Heart left ventricle (tissue), 16 donors: ENCODE measurements at regions not wholly inside any gene's neighbourhood (a gene's known extent, or its start where the extent isn't known, plus 50 kb on each side); places are given as distances from the start of the nearest gene placed in this dataset.

Experiments used
- ATAC-seq, 4 donors: fragments of 200-7000 bp; cut with Tn5 transposase; one replicate each; pipeline ENCODE4 v1.9.1; 2020 to 2022; ENCODE audit warnings: moderate library complexity in 4 of 4, mild to moderate bottlenecking in 3 of 4, moderate number of reproducible peaks in 1 of 4
- DNase-seq, 5 donors: peaks; one replicate each; pipeline ENCODE4 v3.0.0-alpha.2; 2020
- H3K27ac ChIP-seq, 12 donors: fragments of 200-600 bp; sonication (generic) in 4 of 12; one replicate each; pipeline versions ENCODE4 v1.5.0 to v1.8.0; 2016 to 2022; ENCODE audit warnings: mild to moderate bottlenecking in 2 of 12
- H3K27me3 ChIP-seq, 9 donors: fragments of 200-600 bp; sonication (generic) in 2 of 9; one replicate each; pipeline versions ENCODE4 v1.5.1 to v1.8.0; 2016 to 2022; ENCODE audit warnings: mild to moderate bottlenecking in 3 of 9
- H3K36me3 ChIP-seq, 9 donors: fragments of 200-600 bp; sonication (generic) in 2 of 9; one replicate each; pipeline versions ENCODE4 v1.5.0 to v1.8.0; 2018 to 2022; ENCODE audit warnings: mild to moderate bottlenecking in 2 of 9
- H3K4me1 ChIP-seq, 12 donors: fragments of 200-600 bp; sonication (generic) in 4 of 12; one replicate each; pipeline versions ENCODE4 v1.5.0 to v1.8.0; 2016 to 2022; ENCODE audit warnings: mild to moderate bottlenecking in 3 of 12
- H3K4me3 ChIP-seq, 12 donors: fragments of 200-600 bp; sonication (generic) in 4 of 12; one replicate each; pipeline versions ENCODE4 v1.5.0 to v1.8.0; 2017 to 2022; ENCODE audit warnings: mild to moderate bottlenecking in 9 of 12, moderate library complexity in 4 of 12
- H3K9me3 ChIP-seq, 12 donors: fragments of 200-600 bp; sonication (generic) in 4 of 12; one replicate each; pipeline versions ENCODE4 v1.5.0 to v1.8.0; 2016 to 2022; ENCODE audit warnings: mild to moderate bottlenecking in 1 of 12
- POLR2A ChIP-seq, 2 donors: fragments of 450-650 bp; IDR thresholded peaks; one replicate each; pipeline ENCODE4 v1.6.1; 2017; ENCODE audit warnings: antibody characterized with exemption in 2 of 2, mild to moderate bottlenecking in 2 of 2, moderate library complexity in 2 of 2
- WGBS, 4 donors: extraction: QIAGEN DNeasy Blood & Tissue Kit in 2 of 4; methylation state at CpG; one replicate each; pipeline versions ENCODE4 v1.1.5 to v1.1.7; 2013 to 2018; 5-methylcytosine and 5-hydroxymethylcytosine counted together
- intact Hi-C, 10 donors: fragments of 100-400 bp; cut with DNase I; formaldehyde crosslinking; loops; one replicate each; pipeline versions ENCODE4 v1.11.1 to v1.14.2; 2022
- TF ChIP-seq, protein P1 (sequence below), 12 donors: fragments of 200-600 bp; sonication (generic) in 4 of 12; IDR thresholded peaks; one replicate each; pipeline versions ENCODE4 v1.5.0 to v1.8.0; 2018 to 2022; ENCODE audit warnings: antibody characterized with exemption in 12 of 12, mild to moderate bottlenecking in 5 of 12
- donor health status: ischemic (EF 13 %, LVEDD 7.1; RV severe dilation, severe dysfunction).
- donor health status: healthy with polysubstance abuse.
- donor health status: DM: no; HTN: yes; CAD: no.
- donor health status: DM: no; HTN: no; CAD: no.
- donor health status: ischemic (EF 25% LVEDD 6.9; RV normal size, moderate dysfunction).
- donor health status: ischemic (EF 25% LVEDD 5.7; RV mildly dilated, moderate dysfunction).
- donor health status: healthy.
- donor health status: DM: yes; HTN: yes; CAD: no.
- donor health status: ischemic (EF 35%, LVEDD 5.7; RV mildly dilated, moderate dysfunction).
- donor health status: nonischemic (EF 11% LVEDD 7.7; RV severe dilation, severe dysfunction).
- donor health status: DM: yes; HTN: yes; CAD: no.
- donor health status: PGD.
- donor health status: ischemic (EF 29% LVEDD 5.4; RV normal size, mild dysfunction).
- donor health status: nonischemic (EF 23%, LVEDD 6.1; RV moderate dilation, normal function).

DNA sequence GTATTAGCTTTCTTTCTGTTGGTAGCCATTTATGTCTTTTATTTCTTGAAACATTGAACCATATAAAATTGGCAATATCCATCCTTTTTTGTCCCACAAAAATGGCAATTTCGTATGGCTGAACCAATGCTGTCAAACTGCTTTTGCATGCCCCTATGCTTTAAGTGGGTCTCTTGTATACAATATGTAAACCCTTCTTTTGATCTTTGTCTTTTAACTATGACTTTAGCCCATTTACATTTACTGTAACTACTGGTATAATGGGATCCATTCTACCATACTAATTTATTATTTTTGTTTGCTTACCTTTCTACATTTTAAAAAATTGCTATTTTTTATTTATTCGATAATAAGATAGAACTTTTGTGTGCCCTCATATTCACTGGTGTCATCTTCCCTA lies 93.4 kb downstream of the TENT4A start:
- peaks cover 0 to 21% (median 6%) of the 10 kb centered on the region in 12 donors for H3K9me3 ChIP-seq
- DNase-seq, result no peak
- no peaks in the 10 kb centered on the region for H3K36me3 ChIP-seq
- peaks cover 0 to 4% (median 0%) of the 10 kb centered on the region in 9 donors for H3K27me3 ChIP-seq
- TF ChIP-seq POLR2A (IDR thresholded peaks at IDR 0.05), result no peak
- TF ChIP-seq, protein P1, sequence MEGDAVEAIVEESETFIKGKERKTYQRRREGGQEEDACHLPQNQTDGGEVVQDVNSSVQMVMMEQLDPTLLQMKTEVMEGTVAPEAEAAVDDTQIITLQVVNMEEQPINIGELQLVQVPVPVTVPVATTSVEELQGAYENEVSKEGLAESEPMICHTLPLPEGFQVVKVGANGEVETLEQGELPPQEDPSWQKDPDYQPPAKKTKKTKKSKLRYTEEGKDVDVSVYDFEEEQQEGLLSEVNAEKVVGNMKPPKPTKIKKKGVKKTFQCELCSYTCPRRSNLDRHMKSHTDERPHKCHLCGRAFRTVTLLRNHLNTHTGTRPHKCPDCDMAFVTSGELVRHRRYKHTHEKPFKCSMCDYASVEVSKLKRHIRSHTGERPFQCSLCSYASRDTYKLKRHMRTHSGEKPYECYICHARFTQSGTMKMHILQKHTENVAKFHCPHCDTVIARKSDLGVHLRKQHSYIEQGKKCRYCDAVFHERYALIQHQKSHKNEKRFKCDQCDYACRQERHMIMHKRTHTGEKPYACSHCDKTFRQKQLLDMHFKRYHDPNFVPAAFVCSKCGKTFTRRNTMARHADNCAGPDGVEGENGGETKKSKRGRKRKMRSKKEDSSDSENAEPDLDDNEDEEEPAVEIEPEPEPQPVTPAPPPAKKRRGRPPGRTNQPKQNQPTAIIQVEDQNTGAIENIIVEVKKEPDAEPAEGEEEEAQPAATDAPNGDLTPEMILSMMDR (IDR thresholded peaks at IDR 0.05), result no peak
- 60 to 67% (median 63%) methylated on average over 2 of the region's 2 CpGs for WGBS, 4 donors
- no peak overlapping the region for H3K4me3 ChIP-seq
- intact Hi-C loops, result no loop called here
- no peak overlapping the region for H3K27ac ChIP-seq
- peaks cover 0 to 5% (median 0%) of the 10 kb centered on the region in 12 donors for H3K4me1 ChIP-seq
- ATAC-seq, result no peak

GRCh38 chr5:6808462-6808861 lies 95.2 kb downstream of the TENT4A start:
- Histone ChIP-seq H3K36me3 (no peaks in the 10 kb centered on the region), H3K27me3 (peaks cover 0 to 4% (median 0%) of the 10 kb centered on the region in 9 donors), H3K4me3 (no peak overlapping the region), H3K9me3 (peaks cover 0 to 21% (median 6%) of the 10 kb centered on the region in 12 donors), H3K4me1 (peaks cover 0 to 5% (median 0%) of the 10 kb centered on the region in 12 donors), H3K27ac (no peak overlapping the region)
- intact Hi-C loops, result no loop called here
- WGBS, 4 donors, result 73 to 87% (median 79%) methylated on average over 7 of the region's 7 CpGs
- TF ChIP-seq, protein P1 (IDR thresholded peaks at IDR 0.05), result no peak
- TF ChIP-seq POLR2A (IDR thresholded peaks at IDR 0.05), result no peak
- ATAC-seq (no peak), DNase-seq (no peak)

GRCh38 chr5:6810641-6811405 lies 97.6 kb downstream of the TENT4A start:
- DNase-seq, result no peak
- Histone ChIP-seq H3K27ac (no peak overlapping the region), H3K4me3 (no peak overlapping the region), H3K27me3 (no peaks in the 10 kb centered on the region), H3K36me3 (no peaks in the 10 kb centered on the region), H3K4me1 (no peaks in the 10 kb centered on the region), H3K9me3 (peaks cover 0 to 18% (median 6%) of the 10 kb centered on the region in 12 donors)
- ATAC-seq, result no peak
- WGBS, 4 donors, result 74 to 80% (median 76%) methylated on average over 8 of the region's 8 CpGs
- TF ChIP-seq, protein P1 (IDR thresholded peaks at IDR 0.05), result no peak
- no peak for TF ChIP-seq POLR2A (IDR thresholded peaks at IDR 0.05)
- intact Hi-C loops, result no loop called here

DNA sequence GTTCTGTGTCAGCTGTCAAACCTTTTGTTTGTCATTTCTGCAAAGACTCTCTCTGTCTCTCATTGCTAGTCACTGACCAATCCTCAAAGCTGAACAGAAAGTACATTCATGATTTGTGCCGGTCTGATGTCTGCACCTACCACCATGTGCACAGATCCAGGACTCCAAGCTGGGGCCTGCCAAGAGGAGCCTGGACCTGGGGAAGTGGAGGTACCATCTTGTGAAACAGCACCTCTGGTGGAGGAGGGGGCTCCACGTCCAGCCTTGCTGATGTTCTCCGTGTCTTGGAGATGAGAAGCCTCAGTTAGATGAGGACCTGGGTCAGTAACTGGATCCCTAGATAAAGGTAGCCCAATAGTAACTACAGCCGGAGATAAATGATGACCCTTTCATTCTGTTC lies 98.9 kb downstream of the TENT4A start:
- H3K4me1 ChIP-seq, result no peaks in the 10 kb centered on the region
- DNase-seq (no peak), ATAC-seq (no peak)
- 61 to 85% (median 72%) methylated on average over 4 of the region's 4 CpGs for WGBS, 4 donors
- peaks cover 0 to 5% (median 0%) of the 10 kb centered on the region in 12 donors for H3K9me3 ChIP-seq
- H3K27ac ChIP-seq, result no peak overlapping the region
- intact Hi-C loops, result no loop called here
- TF ChIP-seq, protein P1 (IDR thresholded peaks at IDR 0.05), result no peak
- TF ChIP-seq POLR2A (IDR thresholded peaks at IDR 0.05), result no peak
- H3K27me3 ChIP-seq, result no peaks in the 10 kb centered on the region
- no peaks in the 10 kb centered on the region for H3K36me3 ChIP-seq
- no peak overlapping the region for H3K4me3 ChIP-seq
